AG04449 (cell line): ENCODE measurements at regions not wholly inside any gene's neighbourhood (a gene's known extent, or its start where the extent isn't known, plus 50 kb on each side); places are given as distances from the start of the nearest gene placed in this dataset.

Experiments
- CTCF ChIA-PET: fragments of 350-600 bp; formaldehyde crosslinking; extraction: SDS; loops from one replicate; lab custom pipeline; 2021; ENCODE audit warnings: antibody characterized with exemption; lab: Yijun Ruan, JAX
- POLR2A ChIA-PET: fragments of 400-600, 350-600 bp; formaldehyde crosslinking; extraction: SDS; loops from one replicate; lab custom pipeline; 2020; ENCODE audit warnings: antibody characterized with exemption, inconsistent platforms; lab: Yijun Ruan, JAX
- DNase-seq: peaks from one replicate; pipeline ENCODE4 v3.0.0-alpha.2; 2010; ENCODE audit warnings: low read depth, low spot score
- H3K4me3 ChIP-seq: 2 replicates; pipeline ENCODE4 v1.5.1; 2011; ENCODE audit warnings: low read depth, mild to moderate bottlenecking, control low read depth, low read length
- TF ChIP-seq, protein P1 (sequence below): IDR thresholded peaks from one replicate; pipeline ENCODE4 v1.5.1; 2011; ENCODE audit warnings: mild to moderate bottlenecking, moderate library complexity, low read length, control low read depth, inconsistent platforms; ENCODE audit not compliant: insufficient read depth; ENCODE audit errors: missing control alignments

DNA sequence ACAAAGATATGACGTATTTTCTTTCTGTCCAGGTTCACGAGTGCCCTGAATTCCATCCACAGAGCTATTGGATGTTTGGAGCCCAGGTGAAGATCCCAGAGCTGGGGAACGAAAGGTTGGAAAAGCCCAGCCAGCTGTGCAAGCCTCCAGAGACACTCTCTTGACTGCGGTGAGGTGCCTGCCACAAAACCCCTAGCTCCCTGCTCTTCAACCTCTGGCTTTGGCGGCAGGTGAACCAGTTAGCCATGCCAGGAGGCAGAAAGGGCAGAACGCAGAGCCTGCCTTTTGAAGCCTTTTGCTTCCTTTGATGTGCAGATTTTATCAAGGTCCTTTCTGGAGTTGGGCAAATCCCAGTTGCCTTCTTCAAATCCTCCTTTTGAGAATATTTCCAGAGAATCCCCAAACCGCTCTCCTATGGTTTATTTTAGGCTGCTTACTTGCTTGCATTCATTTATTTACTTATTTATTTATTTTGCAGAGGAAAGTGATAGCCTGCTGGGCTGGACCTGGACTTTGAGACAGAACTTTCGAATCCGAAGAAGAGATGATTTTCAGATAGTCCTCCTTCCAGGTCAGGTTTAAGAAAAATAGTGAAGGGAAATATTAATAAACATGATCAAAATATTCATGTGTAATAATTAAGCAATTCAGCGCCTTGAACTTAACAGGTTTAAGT is 411.2 kb upstream of the TBX3 start:
- TF ChIP-seq, protein P1, sequence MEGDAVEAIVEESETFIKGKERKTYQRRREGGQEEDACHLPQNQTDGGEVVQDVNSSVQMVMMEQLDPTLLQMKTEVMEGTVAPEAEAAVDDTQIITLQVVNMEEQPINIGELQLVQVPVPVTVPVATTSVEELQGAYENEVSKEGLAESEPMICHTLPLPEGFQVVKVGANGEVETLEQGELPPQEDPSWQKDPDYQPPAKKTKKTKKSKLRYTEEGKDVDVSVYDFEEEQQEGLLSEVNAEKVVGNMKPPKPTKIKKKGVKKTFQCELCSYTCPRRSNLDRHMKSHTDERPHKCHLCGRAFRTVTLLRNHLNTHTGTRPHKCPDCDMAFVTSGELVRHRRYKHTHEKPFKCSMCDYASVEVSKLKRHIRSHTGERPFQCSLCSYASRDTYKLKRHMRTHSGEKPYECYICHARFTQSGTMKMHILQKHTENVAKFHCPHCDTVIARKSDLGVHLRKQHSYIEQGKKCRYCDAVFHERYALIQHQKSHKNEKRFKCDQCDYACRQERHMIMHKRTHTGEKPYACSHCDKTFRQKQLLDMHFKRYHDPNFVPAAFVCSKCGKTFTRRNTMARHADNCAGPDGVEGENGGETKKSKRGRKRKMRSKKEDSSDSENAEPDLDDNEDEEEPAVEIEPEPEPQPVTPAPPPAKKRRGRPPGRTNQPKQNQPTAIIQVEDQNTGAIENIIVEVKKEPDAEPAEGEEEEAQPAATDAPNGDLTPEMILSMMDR, result no peak
- CTCF ChIA-PET, result no interaction called here
- POLR2A ChIA-PET, result no interaction called here
- H3K4me3 ChIP-seq, result no peak overlapping the region
- no peak for DNase-seq

DNA sequence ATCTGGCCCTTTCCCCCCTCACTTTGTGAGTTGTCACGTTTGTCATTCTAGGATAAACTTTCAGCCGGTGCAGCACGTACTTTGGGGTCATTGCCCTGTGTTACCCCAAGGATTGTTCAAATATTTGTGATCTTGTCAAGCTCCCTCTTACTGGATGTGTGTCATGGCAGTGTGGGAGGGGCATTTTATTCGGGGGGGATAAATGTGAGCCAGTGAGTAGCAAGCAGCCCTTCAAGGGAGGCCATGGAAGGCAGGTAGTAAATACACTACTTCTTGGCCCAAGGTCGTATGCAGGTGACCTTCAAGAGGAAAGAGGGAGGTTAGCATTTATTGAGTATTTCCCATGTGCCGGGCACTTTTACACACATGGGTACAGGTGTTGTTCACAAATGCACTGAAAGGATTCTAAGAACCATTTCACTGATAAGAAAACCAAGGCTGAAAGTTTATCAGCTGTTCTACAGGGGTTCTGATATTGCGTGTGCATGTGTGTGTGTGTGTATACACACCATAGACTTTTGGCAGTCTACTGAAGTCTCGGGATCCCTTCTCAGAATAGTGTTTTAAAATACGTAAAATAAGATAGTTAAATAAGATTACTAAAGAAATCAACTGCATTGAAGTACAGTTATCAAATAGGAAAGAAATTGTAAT is 410.3 kb upstream of the TBX3 start:
- CTCF ChIA-PET, result no interaction called here
- POLR2A ChIA-PET, result no interaction called here
- TF ChIP-seq, protein P1, result no peak
- DNase-seq, result no peak
- no peak overlapping the region for H3K4me3 ChIP-seq

DNA sequence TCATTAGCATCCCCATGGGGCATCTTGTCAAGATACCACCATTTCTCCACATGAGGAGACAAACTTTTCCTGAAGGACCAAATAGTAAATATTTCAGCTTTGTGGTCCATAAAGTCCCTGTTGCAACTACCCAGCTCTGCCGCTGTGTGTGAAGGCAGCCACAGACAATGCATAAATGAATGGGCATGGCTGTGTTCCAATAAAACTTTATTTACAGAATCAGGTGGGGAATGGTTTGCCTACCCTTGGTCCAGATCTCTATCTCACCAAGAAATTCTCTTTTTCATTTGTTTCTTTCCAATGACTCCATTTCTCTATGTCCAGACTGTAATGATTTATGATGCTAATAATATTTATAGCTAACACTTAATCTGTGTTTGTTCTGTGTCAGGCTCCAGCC is 409.3 kb upstream of the TBX3 start:
- POLR2A ChIA-PET, result no interaction called here
- no peak overlapping the region for H3K4me3 ChIP-seq
- no peak for DNase-seq
- CTCF ChIA-PET, result no interaction called here
- TF ChIP-seq, protein P1, result no peak

DNA sequence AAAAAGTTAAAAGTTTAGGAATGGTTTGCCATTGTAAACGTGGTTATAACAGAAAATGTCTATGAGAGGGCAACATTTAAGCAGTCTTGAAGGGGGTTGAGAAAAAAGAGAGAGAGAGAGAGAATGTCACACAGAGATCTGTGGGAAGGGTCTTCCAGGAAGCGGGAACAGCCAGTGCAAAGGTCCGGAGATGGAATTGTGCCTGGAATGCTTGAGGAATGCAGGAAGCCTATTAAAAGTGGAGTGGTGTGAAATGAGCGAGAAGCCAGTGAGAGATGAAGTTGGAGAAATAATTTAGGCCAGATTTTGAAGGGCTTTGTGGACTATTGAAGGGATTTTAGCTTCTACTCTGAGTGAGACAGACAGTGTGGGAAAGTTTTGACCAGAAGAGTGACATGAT is 406.8 kb upstream of the TBX3 start:
- TF ChIP-seq, protein P1, result no peak
- H3K4me3 ChIP-seq, result no peak overlapping the region
- no peak for DNase-seq
- POLR2A ChIA-PET, result no interaction called here
- CTCF ChIA-PET, result no interaction called here

DNA sequence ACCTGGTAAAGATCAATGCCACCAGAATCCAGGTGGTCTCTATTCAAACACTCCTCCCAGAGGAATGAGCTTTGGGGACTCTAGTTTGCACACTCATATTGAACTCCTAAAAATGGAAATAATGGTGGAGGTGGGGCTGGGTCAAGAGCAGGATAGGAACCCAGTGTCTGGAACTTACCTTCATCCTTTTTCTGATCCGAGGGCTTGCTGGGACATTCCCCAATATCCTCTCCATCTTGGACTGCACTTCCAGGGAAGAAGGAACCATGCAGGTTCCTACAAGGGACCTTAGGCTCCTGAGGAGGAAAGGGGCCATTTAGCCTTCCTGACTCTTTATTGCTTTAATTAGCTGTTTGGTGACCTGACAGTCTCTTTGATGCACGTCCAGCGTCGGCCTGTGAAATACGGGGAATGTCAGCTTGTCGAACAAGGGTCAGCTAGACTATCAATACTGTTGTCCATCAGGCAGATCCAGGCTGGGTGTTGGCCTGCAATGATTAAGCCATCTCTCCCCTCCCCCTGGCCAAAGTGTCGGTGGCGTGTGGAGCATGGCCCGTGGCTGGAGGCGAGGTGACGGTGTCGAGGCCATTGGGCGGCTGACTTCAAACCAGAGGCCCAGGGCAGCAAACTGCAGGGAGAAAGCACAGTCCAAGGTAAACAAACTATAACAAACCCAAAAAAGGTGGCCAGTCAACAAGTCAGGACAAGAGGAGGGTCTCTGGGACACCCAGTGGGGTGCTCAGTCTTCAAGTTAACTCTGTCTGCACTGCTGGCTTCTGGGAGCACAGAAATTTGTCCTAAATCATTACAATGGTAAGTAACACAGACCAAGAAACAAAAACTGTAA is 405.2 kb upstream of the TBX3 start:
- ChIA-PET POLR2A (no interaction called here), CTCF (no interaction called here)
- TF ChIP-seq, protein P1, result no peak
- H3K4me3 ChIP-seq, result no peak overlapping the region
- no peak for DNase-seq

DNA sequence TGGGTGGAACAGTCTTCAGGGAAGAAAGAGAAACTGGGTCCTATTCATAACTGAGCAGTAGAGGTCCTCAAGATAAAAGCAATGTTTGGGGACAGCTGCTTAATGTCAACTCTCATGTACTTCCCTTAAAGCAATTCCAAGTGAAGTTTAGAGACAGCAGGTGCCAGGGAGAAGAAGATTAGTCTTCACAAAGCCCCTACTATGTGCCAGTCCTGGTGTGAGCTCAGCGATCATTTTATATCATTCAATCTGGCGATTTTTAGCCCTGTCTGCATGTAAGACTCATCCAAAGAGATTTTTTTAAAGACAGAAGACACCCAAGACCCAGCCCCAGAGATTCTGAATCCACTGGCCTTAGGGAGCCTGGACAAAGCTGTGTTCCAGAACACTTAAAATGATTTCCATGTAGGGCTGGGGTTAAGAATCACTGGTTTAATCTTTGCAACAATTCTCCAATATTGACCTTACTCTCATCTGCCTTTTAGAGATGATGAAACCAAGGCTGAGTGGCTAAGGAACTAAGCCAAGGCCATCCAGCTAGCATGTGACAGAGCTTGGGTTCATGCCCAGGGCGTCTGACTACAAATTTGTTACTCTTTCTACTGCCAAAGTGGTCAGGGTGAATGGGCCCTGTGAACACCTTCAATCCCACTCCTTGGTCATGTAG is 404.5 kb upstream of the TBX3 start:
- CTCF ChIA-PET, result no interaction called here
- no peak overlapping the region for H3K4me3 ChIP-seq
- DNase-seq, result no peak
- TF ChIP-seq, protein P1, result no peak
- POLR2A ChIA-PET, result no interaction called here
